CD4-positive, alpha-beta memory T cell (primary cell): ENCODE measurements at regions not wholly inside any gene's neighbourhood (a gene's known extent, or its start where the extent isn't known, plus 50 kb on each side); places are given as distances from the start of the nearest gene placed in this dataset.

Experiments
- CTCF ChIA-PET: fragments of 350-600 bp; sonication (Branson Sonifier 250); formaldehyde crosslinking; loops from one replicate; lab custom pipeline; 2021; ENCODE audit warnings: inconsistent platforms; ENCODE audit not compliant: partially characterized antibody; lab: Charles Lee
- POLR2A ChIA-PET: fragments of 350-600 bp; sonication (Branson Sonifier 250); formaldehyde crosslinking; loops from one replicate; lab custom pipeline; 2021; ENCODE audit not compliant: partially characterized antibody; lab: Charles Lee
- DNase-seq, 5 donors: peaks; one replicate each; pipeline versions ENCODE4 v3.0.0 to v3.0.0-alpha.2; 2020 to 2022; ENCODE audit warnings: mixed read lengths in 1 of 5
- H3K27ac ChIP-seq: one replicate; pipeline ENCODE4 v1.7.0; 2013; ENCODE audit warnings: low read depth, low read length
- H3K27me3 ChIP-seq: 2 replicates; pipeline ENCODE4 v1.7.0; 2013; ENCODE audit warnings: mild to moderate bottlenecking, low read length, moderate library complexity; ENCODE audit not compliant: insufficient read depth
- H3K36me3 ChIP-seq: 2 replicates; pipeline ENCODE4 v1.7.0; 2013; ENCODE audit warnings: mild to moderate bottlenecking, low read length, moderate library complexity; ENCODE audit not compliant: insufficient read depth
- H3K4me1 ChIP-seq: 2 replicates; pipeline ENCODE4 v1.7.0; 2013; ENCODE audit warnings: mild to moderate bottlenecking, low read length, moderate library complexity; ENCODE audit not compliant: insufficient read depth
- H3K4me3 ChIP-seq, 2 donors: one replicate each; pipeline ENCODE4 v1.7.0; 2013; ENCODE audit warnings: low read length in 2 of 2, mild to moderate bottlenecking in 1 of 2
- H3K9me3 ChIP-seq, 2 donors: one replicate each; pipeline ENCODE4 v1.7.0; 2013; ENCODE audit warnings: low read length in 2 of 2, control low read depth in 1 of 2; ENCODE audit not compliant: control insufficient read depth in 1 of 2
- H3K27ac Mint-ChIP-seq, 7 donors: one replicate each; pipeline ENCODE4 v1.8.0; 2020 to 2021; ENCODE audit warnings: mixed read lengths in 7 of 7, mild to moderate bottlenecking in 6 of 7, inconsistent platforms in 3 of 7, moderate library complexity in 3 of 7
- H3K27me3 Mint-ChIP-seq, 2 donors: one replicate each; pipeline ENCODE4 v1.8.0; 2020 to 2021; ENCODE audit warnings: mixed read lengths in 2 of 2
- H3K36me3 Mint-ChIP-seq, 2 donors: one replicate each; pipeline ENCODE4 v1.8.0; 2020 to 2021; ENCODE audit warnings: mixed read lengths in 2 of 2, inconsistent platforms in 1 of 2, mild to moderate bottlenecking in 1 of 2
- H3K4me1 Mint-ChIP-seq, 4 donors: one replicate each; pipeline ENCODE4 v1.8.0; 2020 to 2021; ENCODE audit warnings: mixed read lengths in 4 of 4, mild to moderate bottlenecking in 1 of 4
- H3K4me3 Mint-ChIP-seq, 8 donors: one replicate each; pipeline ENCODE4 v1.8.0; 2020 to 2021; ENCODE audit warnings: mixed read lengths in 8 of 8, mild to moderate bottlenecking in 7 of 8, moderate library complexity in 6 of 8, inconsistent platforms in 3 of 8
- H3K9me3 Mint-ChIP-seq, 8 donors: one replicate each; pipeline ENCODE4 v1.8.0; 2020 to 2021; ENCODE audit warnings: mixed read lengths in 8 of 8, mild to moderate bottlenecking in 5 of 8, inconsistent platforms in 3 of 8, moderate library complexity in 1 of 8
- intact Hi-C: fragments of 100-400 bp; cut with micrococcal nuclease; formaldehyde crosslinking; loops from one replicate; pipeline ENCODE4 v1.15.1; 2023

GRCh38 chr13:61600360-61601033 lies 184.8 kb upstream of the PCDH20 start:
- Histone ChIP-seq H3K36me3 (no peaks in the 10 kb centered on the region), H3K27me3 (no peaks in the 10 kb centered on the region), H3K4me1 (no peaks in the 10 kb centered on the region), H3K9me3 (no peaks in the 10 kb centered on the region), H3K27ac (no peak overlapping the region), H3K4me3 (no peak overlapping the region)
- DNase-seq = no peak
- no peak overlapping the region for H3K4me3 Mint-ChIP-seq
- intact Hi-C loops = no loop called here
- CTCF ChIA-PET = no interaction called here
- H3K27ac Mint-ChIP-seq = no peak overlapping the region
- H3K9me3 Mint-ChIP-seq = peaks cover 0 to 21% (median 8%) of the 10 kb centered on the region in 8 donors
- no peaks in the 10 kb centered on the region for H3K27me3 Mint-ChIP-seq
- H3K36me3 Mint-ChIP-seq = no peaks in the 10 kb centered on the region
- no peaks in the 10 kb centered on the region for H3K4me1 Mint-ChIP-seq
- POLR2A ChIA-PET = no interaction called here

GRCh38 chr13:61592489-61592888 lies 176.8 kb upstream of the PCDH20 start:
- H3K9me3 Mint-ChIP-seq = peaks cover 0 to 6% (median 3%) of the 10 kb centered on the region in 8 donors
- DNase-seq = no peak
- H3K27ac Mint-ChIP-seq = no peak overlapping the region
- intact Hi-C loops = no loop called here
- H3K36me3 Mint-ChIP-seq = no peaks in the 10 kb centered on the region
- no peak overlapping the region for H3K4me3 Mint-ChIP-seq
- no peaks in the 10 kb centered on the region for H3K27me3 Mint-ChIP-seq
- Histone ChIP-seq H3K4me3 (no peak overlapping the region), H3K27ac (no peak overlapping the region), H3K27me3 (no peaks in the 10 kb centered on the region), H3K36me3 (no peaks in the 10 kb centered on the region), H3K9me3 (no peaks in the 10 kb centered on the region), H3K4me1 (no peaks in the 10 kb centered on the region)
- no peaks in the 10 kb centered on the region for H3K4me1 Mint-ChIP-seq
- ChIA-PET CTCF (no interaction called here), POLR2A (no interaction called here)

- DNase-seq = no peak
- no peak overlapping the region for H3K4me3 Mint-ChIP-seq
- Histone ChIP-seq H3K4me1 (no peaks in the 10 kb centered on the region), H3K27ac (no peak overlapping the region), H3K36me3 (no peaks in the 10 kb centered on the region), H3K27me3 (no peaks in the 10 kb centered on the region), H3K9me3 (no peaks in the 10 kb centered on the region), H3K4me3 (no peak overlapping the region)
- intact Hi-C loops = no loop called here
- H3K27me3 Mint-ChIP-seq = no peaks in the 10 kb centered on the region
- no peaks in the 10 kb centered on the region for H3K4me1 Mint-ChIP-seq
- POLR2A ChIA-PET = no interaction called here
- CTCF ChIA-PET = no interaction called here
- H3K9me3 Mint-ChIP-seq = peaks cover 0 to 9% (median 4%) of the 10 kb centered on the region in 8 donors
- no peaks in the 10 kb centered on the region for H3K36me3 Mint-ChIP-seq
- no peak overlapping the region for H3K27ac Mint-ChIP-seq
Observed at GRCh38 chr13:61575973-61576372, 160.3 kb upstream of the PCDH20 start.

- H3K36me3 Mint-ChIP-seq = no peaks in the 10 kb centered on the region
- no peak overlapping the region for H3K4me3 Mint-ChIP-seq
- Histone ChIP-seq H3K36me3 (no peaks in the 10 kb centered on the region), H3K9me3 (no peaks in the 10 kb centered on the region), H3K27me3 (no peaks in the 10 kb centered on the region), H3K4me3 (no peak overlapping the region), H3K4me1 (no peaks in the 10 kb centered on the region), H3K27ac (no peak overlapping the region)
- no peaks in the 10 kb centered on the region for H3K27me3 Mint-ChIP-seq
- no peak for DNase-seq
- peaks cover 0 to 13% (median 4%) of the 10 kb centered on the region in 8 donors for H3K9me3 Mint-ChIP-seq
- no peaks in the 10 kb centered on the region for H3K4me1 Mint-ChIP-seq
- intact Hi-C loops = no loop called here
- ChIA-PET CTCF (no interaction called here), POLR2A (no interaction called here)
- H3K27ac Mint-ChIP-seq = no peak overlapping the region
Observed at GRCh38 chr13:61563645-61564044, 148.0 kb upstream of the PCDH20 start.

GRCh38 chr13:61546911-61547310 lies 131.3 kb upstream of the PCDH20 start:
- CTCF ChIA-PET = no interaction called here
- H3K36me3 ChIP-seq = no peaks in the 10 kb centered on the region
- H3K27ac ChIP-seq = no peak overlapping the region
- Mint-ChIP-seq H3K9me3 (peaks cover 0 to 10% (median 3%) of the 10 kb centered on the region in 8 donors), H3K4me3 (no peak overlapping the region), H3K36me3 (no peaks in the 10 kb centered on the region), H3K27ac (no peak overlapping the region), H3K4me1 (no peaks in the 10 kb centered on the region), H3K27me3 (no peaks in the 10 kb centered on the region)
- no peaks in the 10 kb centered on the region for H3K9me3 ChIP-seq
- H3K4me3 ChIP-seq = no peak overlapping the region
- POLR2A ChIA-PET = no interaction called here
- no peaks in the 10 kb centered on the region for H3K4me1 ChIP-seq
- H3K27me3 ChIP-seq = no peaks in the 10 kb centered on the region
- DNase-seq = no peak
- intact Hi-C loops = no loop called here

- H3K27ac Mint-ChIP-seq = no peak overlapping the region
- H3K36me3 Mint-ChIP-seq = no peaks in the 10 kb centered on the region
Observed at GRCh38 chr13:61546413-61546812, 130.8 kb upstream of the PCDH20 start.

GRCh38 chr13:61536433-61536832 lies 120.8 kb upstream of the PCDH20 start:
- ChIA-PET POLR2A (no interaction called here), CTCF (no interaction called here)
- Mint-ChIP-seq H3K9me3 (peaks cover 0 to 8% (median under 1%) of the 10 kb centered on the region in 8 donors), H3K27ac (no peak overlapping the region), H3K27me3 (no peaks in the 10 kb centered on the region), H3K4me1 (no peaks in the 10 kb centered on the region), H3K36me3 (no peaks in the 10 kb centered on the region), H3K4me3 (no peak overlapping the region)
- Histone ChIP-seq H3K27me3 (no peaks in the 10 kb centered on the region), H3K4me3 (no peak overlapping the region), H3K36me3 (no peaks in the 10 kb centered on the region), H3K9me3 (no peaks in the 10 kb centered on the region), H3K27ac (no peak overlapping the region), H3K4me1 (no peaks in the 10 kb centered on the region)
- intact Hi-C loops = no loop called here
- no peak for DNase-seq

More at GRCh38 chr13:61546413-61546812, 130.8 kb upstream of the PCDH20 start:
- no peaks in the 10 kb centered on the region for H3K36me3 ChIP-seq
- no peak overlapping the region for H3K4me3 Mint-ChIP-seq
- H3K27ac ChIP-seq = no peak overlapping the region
- no peak for DNase-seq
- no peaks in the 10 kb centered on the region for H3K9me3 ChIP-seq
- H3K27me3 ChIP-seq = no peaks in the 10 kb centered on the region
- H3K9me3 Mint-ChIP-seq = peaks cover 0 to 9% (median 2%) of the 10 kb centered on the region in 8 donors
- H3K27me3 Mint-ChIP-seq = no peaks in the 10 kb centered on the region
- H3K4me3 ChIP-seq = no peak overlapping the region
- ChIA-PET CTCF (no interaction called here), POLR2A (no interaction called here)
- no peaks in the 10 kb centered on the region for H3K4me1 ChIP-seq
- intact Hi-C loops = no loop called here
- no peaks in the 10 kb centered on the region for H3K4me1 Mint-ChIP-seq
